Ectodermal cell (in vitro differentiated cells): ENCODE measurements at regions not wholly inside any gene's neighbourhood (a gene's known extent, or its start where the extent isn't known, plus 50 kb on each side); places are given as distances from the start of the nearest gene placed in this dataset.

Experiments
- H3K27ac ChIP-seq: 2 replicates; pipeline ENCODE4 v1.7.0; 2013; ENCODE audit warnings: mild to moderate bottlenecking, low read depth, low read length; ENCODE audit not compliant: insufficient read depth, poor library complexity, severe bottlenecking
- H3K27me3 ChIP-seq: 2 replicates; pipeline ENCODE4 v1.7.0; 2013; ENCODE audit warnings: mild to moderate bottlenecking, low read length; ENCODE audit not compliant: insufficient read depth, control insufficient read depth, poor library complexity, severe bottlenecking
- H3K36me3 ChIP-seq: one replicate; pipeline ENCODE4 v1.7.0; 2013; ENCODE audit warnings: low read length; ENCODE audit not compliant: control insufficient read depth, insufficient read depth
- H3K4me1 ChIP-seq: one replicate; pipeline ENCODE4 v1.7.0; 2013; ENCODE audit warnings: low read length; ENCODE audit not compliant: control insufficient read depth, insufficient read depth
- H3K4me3 ChIP-seq: 2 replicates; pipeline ENCODE4 v1.7.0; 2013; ENCODE audit warnings: low read depth, low read length, control low read depth; ENCODE audit not compliant: insufficient read depth
- H3K9me3 ChIP-seq: 2 replicates; pipeline ENCODE4 v1.7.0; 2013; ENCODE audit warnings: mild to moderate bottlenecking, low read length, moderate library complexity; ENCODE audit not compliant: control insufficient read depth
- WGBS, 2 experiments: methylation state at CpG; one replicate each; pipeline ENCODE4 v1.1.7; 2013; ENCODE audit warnings: missing lambda C conversion rate in 2 of 2; 5-methylcytosine and 5-hydroxymethylcytosine counted together

- Histone ChIP-seq H3K36me3 (no peaks in the 10 kb centered on the region), H3K4me3 (no peak overlapping the region), H3K4me1 (no peaks in the 10 kb centered on the region), H3K27me3 (no peaks in the 10 kb centered on the region), H3K9me3 (no peaks in the 10 kb centered on the region), H3K27ac (no peak overlapping the region)
- 92 to 98% methylated on average over 2 to 3 of the region's 3 CpGs for WGBS, 2 experiments
Observed at GRCh38 chr14:98966016-98966415, 306.0 kb downstream of the BCL11B start.

GRCh38 chr14:98966475-98967162 lies 305.4 kb downstream of the BCL11B start:
- Histone ChIP-seq H3K27me3 (no peaks in the 10 kb centered on the region), H3K9me3 (no peaks in the 10 kb centered on the region), H3K4me1 (no peaks in the 10 kb centered on the region), H3K36me3 (no peaks in the 10 kb centered on the region), H3K27ac (no peak overlapping the region), H3K4me3 (no peak overlapping the region)
- WGBS, 2 experiments = 91 to 94% methylated on average over 6 of the region's 6 CpGs

GRCh38 chr14:98974113-98974512 lies 297.9 kb downstream of the BCL11B start:
- Histone ChIP-seq H3K9me3 (no peaks in the 10 kb centered on the region), H3K4me1 (no peaks in the 10 kb centered on the region), H3K4me3 (no peak overlapping the region), H3K27ac (no peak overlapping the region), H3K27me3 (no peaks in the 10 kb centered on the region), H3K36me3 (no peaks in the 10 kb centered on the region)
- 100% methylated on average over 1 of the region's 1 CpG for WGBS, 2 experiments

- Histone ChIP-seq H3K36me3 (no peaks in the 10 kb centered on the region), H3K4me3 (no peak overlapping the region), H3K27ac (no peak overlapping the region), H3K9me3 (no peaks in the 10 kb centered on the region), H3K27me3 (no peaks in the 10 kb centered on the region), H3K4me1 (no peaks in the 10 kb centered on the region)
- WGBS, 2 experiments = 86 to 87% methylated on average over 2 to 3 of the region's 3 CpGs
Observed at GRCh38 chr14:98976271-98976670, 295.7 kb downstream of the BCL11B start.

- H3K27ac ChIP-seq = no peak overlapping the region
- no peaks in the 10 kb centered on the region for H3K27me3 ChIP-seq
- no peaks in the 10 kb centered on the region for H3K36me3 ChIP-seq
- H3K4me1 ChIP-seq = no peaks in the 10 kb centered on the region
- no peaks in the 10 kb centered on the region for H3K9me3 ChIP-seq
- no peak overlapping the region for H3K4me3 ChIP-seq
Observed at GRCh38 chr14:98977451-98977850, 294.5 kb downstream of the BCL11B start.

GRCh38 chr14:98982986-98983385 lies 289.0 kb downstream of the BCL11B start:
- no peaks in the 10 kb centered on the region for H3K27me3 ChIP-seq
- H3K4me3 ChIP-seq = no peak overlapping the region
- H3K9me3 ChIP-seq = no peaks in the 10 kb centered on the region
- H3K36me3 ChIP-seq = no peaks in the 10 kb centered on the region
- H3K27ac ChIP-seq = no peak overlapping the region
- no peaks in the 10 kb centered on the region for H3K4me1 ChIP-seq
- 93 to 94% methylated on average over 8 of the region's 8 CpGs for WGBS, 2 experiments

- WGBS, 2 experiments = 91% methylated on average over 11 of the region's 11 CpGs
- Histone ChIP-seq H3K27me3 (no peaks in the 10 kb centered on the region), H3K9me3 (no peaks in the 10 kb centered on the region), H3K4me1 (no peaks in the 10 kb centered on the region), H3K4me3 (no peak overlapping the region), H3K27ac (no peak overlapping the region), H3K36me3 (no peaks in the 10 kb centered on the region)
Observed at GRCh38 chr14:98984027-98984718, 287.8 kb downstream of the BCL11B start.

GRCh38 chr14:98984719-98985041 lies 287.3 kb downstream of the BCL11B start:
- H3K36me3 ChIP-seq = no peaks in the 10 kb centered on the region
- no peak overlapping the region for H3K27ac ChIP-seq
- H3K4me3 ChIP-seq = no peak overlapping the region
- no peaks in the 10 kb centered on the region for H3K4me1 ChIP-seq
- 93 to 95% methylated on average over 7 of the region's 7 CpGs for WGBS, 2 experiments
- no peaks in the 10 kb centered on the region for H3K27me3 ChIP-seq
- H3K9me3 ChIP-seq = no peaks in the 10 kb centered on the region

GRCh38 chr14:98993818-98994217 lies 278.2 kb downstream of the BCL11B start:
- H3K4me3 ChIP-seq = no peak overlapping the region
- no peaks in the 10 kb centered on the region for H3K36me3 ChIP-seq
- no peaks in the 10 kb centered on the region for H3K4me1 ChIP-seq
- 77 to 93% methylated on average over 1 of the region's 1 CpG for WGBS, 2 experiments
- H3K27me3 ChIP-seq = no peaks in the 10 kb centered on the region
- H3K27ac ChIP-seq = no peak overlapping the region
- H3K9me3 ChIP-seq = no peaks in the 10 kb centered on the region

- WGBS, 2 experiments = 90 to 97% methylated on average over 3 of the region's 3 CpGs
- Histone ChIP-seq H3K36me3 (no peaks in the 10 kb centered on the region), H3K27ac (no peak overlapping the region), H3K4me1 (no peaks in the 10 kb centered on the region), H3K9me3 (no peaks in the 10 kb centered on the region), H3K27me3 (no peaks in the 10 kb centered on the region), H3K4me3 (no peak overlapping the region)
Observed at GRCh38 chr14:98994561-98994960, 277.4 kb downstream of the BCL11B start.
